GM12873 (cell line): ENCODE measurements at regions not wholly inside any gene's neighbourhood (a gene's known extent, or its start where the extent isn't known, plus 50 kb on each side); places are given as distances from the start of the nearest gene placed in this dataset.

ENCODE experiments used
- TF ChIP-seq, protein P1 (sequence below): IDR thresholded peaks from 2 replicates; pipeline ENCODE4 v1.5.1; 2012; ENCODE audit warnings: low read depth, mild to moderate bottlenecking, moderate library complexity, low read length, control low read depth; ENCODE audit not compliant: insufficient read depth; ENCODE audit errors: missing control alignments

DNA sequence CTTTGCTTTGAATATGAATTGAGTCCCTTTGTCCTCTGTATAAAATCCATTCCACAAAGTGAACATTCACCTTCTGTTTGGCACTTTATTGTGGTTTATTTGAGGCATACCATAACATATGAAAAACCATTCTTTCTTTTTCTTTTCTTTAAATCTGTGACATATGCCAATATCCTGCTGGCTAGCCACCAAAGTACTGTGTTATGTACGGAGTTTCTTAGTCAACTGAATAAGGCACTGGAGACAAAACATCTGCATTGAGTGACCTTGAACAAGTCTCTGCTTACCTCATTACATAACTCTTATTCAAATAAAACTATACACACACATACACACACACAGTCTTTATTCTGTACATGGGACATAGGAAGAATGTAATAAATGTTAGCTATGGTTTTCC lies 872.8 kb downstream of the C4orf33 start:
- TF ChIP-seq, protein P1, sequence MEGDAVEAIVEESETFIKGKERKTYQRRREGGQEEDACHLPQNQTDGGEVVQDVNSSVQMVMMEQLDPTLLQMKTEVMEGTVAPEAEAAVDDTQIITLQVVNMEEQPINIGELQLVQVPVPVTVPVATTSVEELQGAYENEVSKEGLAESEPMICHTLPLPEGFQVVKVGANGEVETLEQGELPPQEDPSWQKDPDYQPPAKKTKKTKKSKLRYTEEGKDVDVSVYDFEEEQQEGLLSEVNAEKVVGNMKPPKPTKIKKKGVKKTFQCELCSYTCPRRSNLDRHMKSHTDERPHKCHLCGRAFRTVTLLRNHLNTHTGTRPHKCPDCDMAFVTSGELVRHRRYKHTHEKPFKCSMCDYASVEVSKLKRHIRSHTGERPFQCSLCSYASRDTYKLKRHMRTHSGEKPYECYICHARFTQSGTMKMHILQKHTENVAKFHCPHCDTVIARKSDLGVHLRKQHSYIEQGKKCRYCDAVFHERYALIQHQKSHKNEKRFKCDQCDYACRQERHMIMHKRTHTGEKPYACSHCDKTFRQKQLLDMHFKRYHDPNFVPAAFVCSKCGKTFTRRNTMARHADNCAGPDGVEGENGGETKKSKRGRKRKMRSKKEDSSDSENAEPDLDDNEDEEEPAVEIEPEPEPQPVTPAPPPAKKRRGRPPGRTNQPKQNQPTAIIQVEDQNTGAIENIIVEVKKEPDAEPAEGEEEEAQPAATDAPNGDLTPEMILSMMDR: no peak

DNA sequence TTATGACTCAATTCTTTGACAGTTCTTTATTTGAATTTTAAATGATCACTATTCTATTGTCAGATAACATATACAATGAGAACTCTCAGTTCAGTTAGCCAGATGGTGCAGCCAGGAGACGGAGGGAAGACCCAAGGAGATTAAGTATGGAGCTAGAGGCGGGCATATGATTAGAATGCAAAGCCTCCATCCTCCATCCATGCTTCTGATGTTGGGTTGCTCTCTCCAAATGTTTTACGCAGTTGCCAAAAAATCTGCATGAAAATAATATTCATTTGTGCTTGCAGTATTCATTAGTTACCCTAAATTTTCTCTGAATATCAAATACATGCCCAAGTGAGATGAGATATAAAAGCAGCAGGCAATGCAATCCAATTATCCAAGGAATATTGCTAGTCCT lies 874.8 kb downstream of the C4orf33 start:
- TF ChIP-seq, protein P1: no peak

DNA sequence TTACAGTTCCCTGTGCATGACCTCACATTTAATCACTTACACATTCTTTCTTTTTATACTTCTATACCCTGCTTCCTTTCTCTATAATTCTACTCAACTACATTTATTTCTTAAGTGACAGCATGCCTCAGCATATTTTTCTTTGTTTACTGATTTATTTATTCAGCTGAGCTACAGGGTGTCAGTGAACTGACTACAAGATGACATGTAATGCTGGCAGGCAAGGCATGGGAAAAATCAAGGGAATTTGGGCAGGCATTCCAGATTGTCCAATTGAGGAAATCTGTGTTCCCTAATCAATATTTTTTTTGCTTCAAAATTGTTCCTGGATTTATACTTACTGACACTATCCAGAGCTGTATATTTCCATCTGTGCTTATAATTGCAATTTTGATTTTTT lies 875.5 kb downstream of the C4orf33 start:
- TF ChIP-seq, protein P1: no peak

DNA sequence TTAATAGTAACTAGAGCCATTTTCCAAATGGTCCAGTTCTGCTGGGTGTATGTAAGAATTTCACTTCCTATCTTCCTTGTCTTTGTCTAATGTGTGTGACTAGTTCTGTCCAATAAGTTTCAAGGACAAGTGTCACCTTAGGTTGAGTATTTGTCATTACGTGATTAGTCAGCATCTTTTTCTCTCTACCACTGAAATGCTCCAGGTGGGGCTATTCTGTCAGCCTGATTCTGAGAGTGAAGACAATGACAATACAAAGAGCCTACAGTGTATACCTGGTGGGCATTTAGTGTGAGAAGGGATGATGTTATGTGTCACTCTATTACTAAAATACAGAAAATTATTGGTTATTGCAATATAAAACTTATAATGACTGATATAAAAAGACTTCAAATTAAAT lies 876.3 kb downstream of the C4orf33 start:
- TF ChIP-seq, protein P1: no peak

DNA sequence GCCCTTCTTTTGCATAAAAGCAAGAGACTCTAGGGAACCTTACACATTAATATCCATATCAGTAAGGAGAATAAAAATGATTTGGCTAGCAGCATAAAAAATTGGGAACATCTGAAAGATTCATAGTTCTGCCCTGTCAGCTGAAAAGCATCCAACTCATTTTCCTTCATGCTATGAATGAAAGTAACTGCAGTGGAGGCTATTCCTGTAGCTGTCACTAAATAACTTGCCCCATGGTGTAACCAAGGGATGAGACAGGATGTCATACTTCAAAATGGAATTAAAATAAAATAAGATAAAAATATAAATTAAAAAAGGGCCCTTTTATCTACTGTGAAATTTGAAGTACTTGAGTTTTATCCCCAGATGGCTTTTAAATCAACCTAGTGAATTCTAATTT lies 878.8 kb downstream of the C4orf33 start:
- TF ChIP-seq, protein P1: no peak

DNA sequence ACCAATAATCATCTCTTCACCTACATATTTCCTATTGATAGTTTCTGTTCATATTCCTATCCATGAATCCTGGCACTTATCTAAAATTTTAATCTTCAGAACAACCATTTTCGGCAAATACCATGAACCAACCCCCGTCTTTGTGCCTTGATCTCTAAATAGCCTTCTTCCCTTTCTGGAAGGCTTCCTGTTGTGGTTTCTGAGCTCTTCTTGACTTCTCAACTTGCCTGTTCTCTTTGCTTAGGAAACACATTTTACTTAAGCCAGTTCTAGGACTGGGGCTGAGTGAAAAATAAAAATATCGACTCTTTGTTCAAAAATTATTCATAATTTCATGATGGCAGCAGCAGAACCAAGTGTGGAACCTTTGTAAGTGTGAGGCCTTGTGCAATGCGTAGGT lies 882.4 kb downstream of the C4orf33 start:
- TF ChIP-seq, protein P1: no peak

DNA sequence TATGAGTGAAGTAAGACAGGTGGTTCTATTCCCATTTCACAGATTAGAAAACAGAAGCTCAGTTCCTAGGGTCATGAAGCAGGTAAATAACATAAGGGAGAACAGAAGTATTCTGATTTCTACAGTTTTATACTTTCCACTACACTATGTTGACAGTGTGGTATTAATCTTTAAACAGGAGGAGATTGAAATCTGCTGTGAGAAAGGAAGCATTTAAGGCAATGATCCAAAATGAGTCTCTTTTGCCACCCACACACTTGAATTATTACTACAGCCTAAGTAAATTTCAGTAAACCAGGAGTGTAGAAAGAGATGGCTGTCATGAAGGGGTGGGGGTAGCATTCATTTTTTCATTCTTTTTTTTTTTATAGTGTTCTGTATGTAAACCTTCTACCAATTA lies 893.0 kb downstream of the C4orf33 start:
- TF ChIP-seq, protein P1: no peak
